Skeletal muscle cell (primary cell): ENCODE measurements at regions not wholly inside any gene's neighbourhood (a gene's known extent, or its start where the extent isn't known, plus 50 kb on each side); places are given as distances from the start of the nearest gene placed in this dataset.

ENCODE experiments used
- DNase-seq: peaks from one replicate; pipeline ENCODE4 v3.0.0-alpha.2; 2010; ENCODE audit warnings: low read depth
- H3K4me3 ChIP-seq: 2 replicates; pipeline ENCODE4 v1.5.1; 2011; ENCODE audit warnings: low read depth, mild to moderate bottlenecking, control low read depth, low read length, moderate library complexity

DNA sequence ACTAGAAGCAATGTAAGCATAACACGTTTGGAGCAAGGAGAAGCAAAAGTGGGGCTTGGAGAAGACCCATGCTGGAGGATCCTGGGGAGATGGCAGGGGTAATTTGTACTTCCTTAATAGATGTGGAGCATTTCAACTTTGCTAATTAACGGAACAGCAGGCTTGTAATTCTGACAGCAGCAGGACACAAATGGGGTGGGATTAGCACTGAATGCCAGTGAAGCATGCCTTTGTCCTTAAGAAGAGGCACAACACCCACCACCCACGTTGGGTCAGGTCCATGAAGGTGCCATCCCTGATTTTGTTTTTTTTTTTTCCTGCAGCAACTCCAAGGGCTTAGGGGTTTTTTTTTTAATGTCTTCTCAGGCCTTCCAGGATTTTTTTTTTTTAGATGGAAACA, 231.9 kb upstream of the ROPN1 start:
- H3K4me3 ChIP-seq: no peak overlapping the region
- DNase-seq: no peak

DNA sequence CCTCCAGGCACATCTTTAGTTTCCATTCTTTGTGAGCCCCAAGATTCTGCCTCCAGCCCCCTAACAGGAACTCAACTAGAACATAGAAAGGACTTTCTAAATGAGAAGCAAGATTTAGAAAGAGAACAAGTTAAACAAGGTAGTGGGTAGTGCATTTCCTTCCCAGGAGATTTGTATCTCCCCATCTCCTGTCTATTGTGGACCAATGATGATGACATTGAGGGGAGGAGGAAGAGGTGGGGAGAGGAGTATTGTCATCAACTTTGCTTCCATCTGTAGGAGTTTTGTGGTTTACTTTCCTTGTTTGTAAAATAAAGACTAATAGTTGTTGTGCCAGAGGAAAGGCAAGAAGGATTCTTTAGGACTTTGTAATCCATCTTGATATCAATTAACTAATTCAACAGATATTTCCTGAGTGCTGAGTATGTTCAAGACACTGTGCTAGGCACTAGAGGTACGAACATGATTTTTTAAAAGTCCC, 235.3 kb upstream of the ROPN1 start:
- no peak for DNase-seq
- no peak overlapping the region for H3K4me3 ChIP-seq

DNA sequence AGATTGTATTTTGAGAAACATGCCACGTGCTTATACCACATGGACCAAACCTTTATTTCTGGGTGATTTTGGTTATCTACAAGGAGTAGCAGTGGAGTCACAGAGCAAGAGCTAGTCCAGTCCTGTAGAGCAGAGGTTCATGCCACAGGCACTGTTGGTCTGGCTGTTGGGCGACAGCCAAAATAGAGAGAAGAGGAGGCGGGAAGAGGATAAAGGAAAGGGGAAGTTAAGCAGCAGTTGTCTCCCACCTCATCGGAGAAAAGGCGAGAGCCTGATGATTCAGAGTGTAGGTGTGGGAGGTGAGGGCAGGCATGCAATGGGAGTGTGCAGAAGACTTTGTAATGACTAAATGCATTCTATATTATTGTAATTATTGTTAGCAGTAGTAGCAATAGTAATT, 237.5 kb upstream of the ROPN1 start:
- no peak for DNase-seq
- no peak overlapping the region for H3K4me3 ChIP-seq

DNA sequence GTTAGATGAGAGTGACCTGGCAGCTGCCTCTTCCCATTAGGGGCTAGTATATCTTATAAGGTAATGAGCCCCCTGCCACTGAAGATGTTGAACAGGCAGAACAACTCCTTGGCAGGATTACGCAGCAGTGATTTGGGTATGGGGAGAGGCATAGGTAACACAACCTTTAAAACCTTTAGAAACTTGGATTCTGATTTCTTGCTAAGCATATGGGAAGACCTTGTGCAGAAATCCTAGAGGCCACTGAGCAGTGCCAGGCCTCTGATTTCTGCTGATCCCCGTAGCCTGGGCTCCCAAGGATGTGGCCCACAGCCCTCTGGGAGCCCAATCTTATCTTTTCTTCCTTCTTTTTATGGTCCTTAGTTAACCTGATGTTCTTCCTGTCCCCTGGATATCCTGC, 237.9 kb upstream of the ROPN1 start:
- H3K4me3 ChIP-seq: no peak overlapping the region
- no peak for DNase-seq

DNA sequence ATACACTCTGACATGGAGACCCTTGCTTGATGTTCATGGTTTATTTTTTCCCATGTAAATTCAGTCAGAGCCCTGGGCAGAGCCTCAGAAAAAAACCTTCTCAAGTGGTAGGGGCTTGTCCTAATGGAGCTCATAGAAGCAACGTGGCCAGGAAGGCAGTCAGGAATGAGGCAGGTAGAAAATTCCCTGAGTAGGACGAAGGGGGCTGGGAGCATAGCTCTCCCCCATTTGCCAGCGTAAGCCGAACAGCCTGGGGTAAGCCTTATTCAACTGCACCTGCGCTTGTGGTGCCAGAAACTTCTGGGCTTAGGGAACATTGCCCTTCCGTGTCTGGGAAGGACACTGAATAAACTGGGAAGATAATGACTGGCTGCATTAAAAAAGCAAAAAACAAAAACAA, 238.5 kb upstream of the ROPN1 start:
- no peak overlapping the region for H3K4me3 ChIP-seq
- no peak for DNase-seq

DNA sequence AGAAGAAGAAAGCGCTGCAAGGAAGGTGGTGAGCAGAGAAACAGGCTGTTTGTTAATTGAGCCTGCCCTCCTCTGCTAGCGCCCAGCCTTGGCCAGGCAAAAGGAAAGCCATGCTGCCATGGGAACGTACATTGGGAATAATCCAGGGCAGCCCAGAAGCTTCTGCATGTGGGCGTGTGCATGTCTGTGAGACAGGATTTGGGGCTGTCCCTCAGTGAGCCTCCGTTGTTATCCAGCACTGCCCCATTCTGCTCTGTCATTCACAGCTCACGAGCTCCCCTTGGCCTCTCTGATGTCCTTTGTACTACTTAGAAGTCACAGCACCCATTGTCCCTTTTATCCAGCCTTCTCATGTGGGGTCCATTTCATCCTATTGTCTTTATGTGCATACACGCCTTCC, 239.1 kb upstream of the ROPN1 start:
- no peak for DNase-seq
- H3K4me3 ChIP-seq: no peak overlapping the region

DNA sequence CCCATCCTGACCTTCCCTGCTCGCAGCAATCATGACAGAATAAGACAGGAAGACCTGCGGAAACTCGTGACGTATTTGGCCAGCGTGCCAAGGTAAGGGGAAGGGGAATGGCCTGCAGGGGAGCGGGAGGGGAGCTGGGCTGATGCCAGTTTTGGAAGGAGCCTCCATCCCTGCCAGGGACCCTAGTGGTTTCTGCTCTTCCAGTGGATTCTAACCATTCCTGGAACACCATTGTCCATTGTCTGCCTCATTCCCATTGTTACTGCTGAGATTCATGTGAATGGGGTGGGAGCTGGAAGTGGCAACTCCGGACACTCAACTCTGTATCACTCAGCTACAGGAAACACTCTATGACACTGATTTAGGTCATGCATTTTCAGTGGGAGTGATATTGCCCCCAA, 242.9 kb upstream of the ROPN1 start:
- H3K4me3 ChIP-seq: no peak overlapping the region
- no peak for DNase-seq

DNA sequence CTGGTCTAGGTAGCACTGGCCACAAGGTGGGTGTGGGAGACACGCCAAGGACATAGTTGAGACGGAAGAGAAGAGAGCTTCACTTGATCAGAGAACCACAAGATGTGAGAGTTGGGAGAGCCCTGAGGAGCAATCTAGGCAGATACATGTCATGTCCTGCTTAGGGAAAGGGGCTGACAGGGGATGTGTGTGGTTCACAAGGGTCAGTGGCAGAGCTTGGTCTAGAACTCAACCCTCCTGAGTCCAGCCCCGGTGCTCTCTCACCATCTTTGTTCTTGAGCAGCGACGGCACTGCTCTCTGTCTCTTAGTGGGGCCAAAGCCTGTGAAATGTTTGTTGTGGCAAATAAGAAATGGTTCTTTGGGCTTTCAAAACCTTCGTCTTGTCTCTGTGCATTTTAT, 243.5 kb upstream of the ROPN1 start:
- H3K4me3 ChIP-seq: no peak overlapping the region
- DNase-seq: no peak

DNA sequence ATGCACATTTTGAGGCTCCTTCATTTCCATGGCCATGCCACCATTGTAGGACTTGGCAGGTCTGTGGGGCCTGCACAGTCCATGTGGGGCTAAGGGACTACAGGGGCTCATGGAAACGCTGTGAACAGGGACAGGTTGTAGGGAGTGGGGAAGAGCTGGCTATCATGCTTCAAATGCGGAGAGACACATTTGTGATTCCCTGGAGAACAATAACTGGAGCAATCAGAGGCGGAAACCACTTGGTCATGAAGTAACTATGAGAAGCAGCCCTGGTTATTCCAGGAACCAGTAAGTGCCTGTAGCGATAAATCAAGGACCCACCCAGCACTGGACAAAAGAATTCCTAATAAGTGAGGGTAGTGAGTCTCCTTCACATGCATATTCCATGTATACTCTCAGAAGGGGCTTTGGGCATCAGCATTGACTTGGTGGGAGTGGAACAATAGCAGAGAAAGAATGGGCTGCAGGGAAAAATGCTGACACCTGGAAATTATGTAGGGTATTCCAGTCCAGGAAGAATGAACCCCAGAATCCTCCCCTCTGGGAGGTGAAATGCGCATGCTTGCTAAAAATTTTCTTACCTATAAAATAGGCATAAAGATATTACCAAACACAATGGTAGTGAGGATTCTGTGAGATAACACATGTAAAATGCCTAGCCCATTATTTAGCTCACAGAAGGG, 251.4 kb upstream of the ROPN1 start:
- H3K4me3 ChIP-seq: no peak overlapping the region
- DNase-seq: no peak

DNA sequence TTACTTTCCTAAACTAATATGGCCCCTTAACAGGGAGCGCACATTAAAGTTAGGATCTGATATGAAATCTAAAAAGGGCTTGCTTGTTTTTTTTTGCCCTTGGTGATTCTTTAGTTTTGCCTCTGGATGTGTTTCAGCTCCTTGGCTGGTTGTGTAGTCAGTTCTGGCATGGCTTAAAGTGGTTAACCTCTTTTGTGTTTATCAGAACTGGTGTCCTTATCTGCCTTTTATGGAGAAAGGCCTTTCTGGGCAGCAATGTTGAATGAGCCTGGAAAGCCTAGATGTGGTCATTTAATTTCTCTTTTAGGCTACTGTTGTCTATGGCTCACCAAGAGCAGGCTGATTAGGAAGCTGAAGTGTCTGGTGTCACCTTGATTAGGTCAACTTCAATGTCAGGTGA, 254.5 kb upstream of the ROPN1 start:
- H3K4me3 ChIP-seq: no peak overlapping the region
- DNase-seq: no peak

DNA sequence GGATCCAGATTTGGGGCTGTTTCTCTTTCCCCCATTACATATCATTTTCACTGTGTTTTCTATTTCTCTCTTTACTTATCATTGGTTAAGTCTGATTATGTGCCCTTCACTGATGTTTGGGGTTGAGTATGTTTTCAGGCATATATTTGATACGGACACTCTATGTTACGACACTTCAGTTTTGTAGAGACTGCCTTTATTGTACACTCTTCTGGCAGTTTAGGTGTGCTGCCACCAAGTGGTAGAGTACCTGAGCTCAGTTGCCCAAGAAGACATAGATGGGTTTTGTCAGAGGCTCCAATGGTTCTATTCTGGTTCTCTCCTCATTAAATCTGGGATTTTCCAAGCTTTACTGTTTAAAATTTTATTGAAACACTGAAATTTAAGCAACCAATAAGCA, 255.0 kb upstream of the ROPN1 start:
- no peak for DNase-seq

DNA sequence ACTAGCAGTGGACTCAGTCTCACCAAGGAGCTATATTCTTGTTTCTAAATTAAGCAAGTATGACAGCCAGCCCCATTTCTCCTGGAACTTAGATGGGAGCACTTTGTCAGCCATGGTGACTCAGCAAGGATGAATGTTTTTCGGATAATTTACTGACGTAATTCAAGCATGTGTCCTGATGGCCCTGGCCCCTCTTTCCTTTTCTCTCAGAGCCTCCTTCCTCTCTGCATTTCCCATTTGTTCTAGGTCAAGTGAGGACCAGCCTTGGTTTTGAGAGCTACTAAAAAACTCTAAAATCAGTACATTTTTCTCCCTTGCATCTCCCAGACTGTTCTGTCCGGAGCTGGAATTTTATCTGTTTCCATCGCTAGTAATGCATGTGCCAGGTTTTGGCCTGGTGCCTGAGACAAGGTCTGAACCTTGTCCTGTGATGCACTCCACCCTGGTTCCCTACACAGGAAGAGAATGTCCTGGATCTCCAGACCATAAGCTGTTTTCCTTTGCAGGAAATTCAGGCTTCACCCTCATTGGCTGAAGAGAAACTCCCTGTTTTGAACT, 256.6 kb upstream of the ROPN1 start:
- H3K4me3 ChIP-seq: no peak overlapping the region
- peak; percentile 73 for DNase-seq

More for the DNA sequence above, 255.0 kb upstream of the ROPN1 start:
- H3K4me3 ChIP-seq: no peak overlapping the region

DNA sequence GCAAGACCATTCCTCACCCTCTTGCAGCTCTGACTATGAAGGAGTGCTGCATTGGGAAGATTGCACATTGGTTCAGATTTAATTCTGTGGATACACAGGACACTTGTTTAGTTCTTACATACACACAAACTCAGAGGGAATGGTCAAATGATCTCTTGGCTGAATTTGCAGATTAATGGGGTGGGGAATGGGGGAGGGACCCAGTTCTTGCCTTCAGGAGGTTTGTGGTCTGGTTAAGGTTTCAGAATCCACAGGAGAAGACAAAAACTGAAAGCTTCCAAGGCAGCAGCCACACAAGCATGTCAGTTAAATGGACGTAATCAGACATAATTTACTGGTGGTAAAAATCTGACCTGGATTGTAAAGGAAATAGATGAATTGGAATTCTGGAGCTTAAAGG, 257.1 kb upstream of the ROPN1 start:
- H3K4me3 ChIP-seq: no peak overlapping the region
- DNase-seq: no peak

DNA sequence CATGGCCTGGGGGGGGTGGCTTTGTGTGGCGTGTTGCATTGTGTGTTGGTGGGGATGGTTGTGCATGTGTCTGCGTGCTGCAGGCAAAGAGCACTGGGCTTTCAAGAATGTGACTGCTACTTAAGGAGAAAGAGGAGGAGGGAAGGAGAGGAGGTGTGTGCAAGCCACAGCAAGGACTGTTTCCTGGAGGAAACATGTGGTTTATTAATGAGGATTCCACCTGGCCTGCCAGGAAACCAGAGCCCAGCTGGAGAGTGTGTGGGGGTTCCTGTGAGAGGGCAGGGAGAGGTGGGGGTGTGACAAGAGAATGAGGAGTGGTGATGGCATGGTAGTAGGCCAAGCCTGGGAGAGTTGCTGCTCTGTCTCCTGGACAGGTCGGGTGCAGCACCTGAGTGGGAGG, 258.1 kb upstream of the ROPN1 start:
- DNase-seq: no peak
- no peak overlapping the region for H3K4me3 ChIP-seq

DNA sequence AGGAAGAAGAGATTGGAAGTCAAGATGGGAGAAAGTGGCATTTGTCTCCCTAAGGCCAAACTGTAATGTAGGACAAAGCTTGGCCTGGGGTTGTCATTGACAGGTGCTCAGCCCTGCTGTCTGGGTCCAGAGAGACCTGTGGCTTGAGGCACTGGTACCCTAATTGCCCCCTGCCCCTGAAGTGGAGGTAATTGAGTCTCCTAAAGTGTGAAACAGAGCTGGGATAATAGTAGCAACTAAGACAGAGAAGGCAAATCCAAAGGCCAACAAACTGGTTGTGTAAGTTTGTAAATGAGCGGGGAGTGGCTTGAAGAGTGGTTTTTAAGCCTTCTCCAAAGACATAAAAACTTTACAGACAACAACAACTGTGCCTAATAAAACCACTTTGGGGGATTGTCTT, 264.2 kb upstream of the ROPN1 start:
- H3K4me3 ChIP-seq: no peak overlapping the region
- DNase-seq: no peak

DNA sequence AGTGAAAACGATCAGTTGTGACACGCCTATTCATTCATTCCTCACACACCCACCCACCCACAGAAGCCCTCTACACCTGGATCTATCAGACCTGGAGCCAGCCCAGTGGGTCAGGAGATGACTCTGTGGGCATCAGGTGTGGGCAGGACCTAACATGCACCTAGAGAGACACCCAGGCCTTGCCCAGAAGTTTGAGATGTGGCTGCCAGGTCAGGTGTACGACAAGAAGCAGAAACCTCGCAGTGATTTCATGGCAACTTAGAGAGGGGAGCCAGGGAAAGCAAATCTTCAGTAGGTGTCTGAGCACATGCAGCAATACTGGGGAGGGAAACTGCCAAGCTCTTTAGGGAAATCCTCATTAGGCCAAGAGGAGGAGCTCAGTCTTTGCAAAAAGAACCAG, 264.7 kb upstream of the ROPN1 start:
- H3K4me3 ChIP-seq: no peak overlapping the region
- no peak for DNase-seq

DNA sequence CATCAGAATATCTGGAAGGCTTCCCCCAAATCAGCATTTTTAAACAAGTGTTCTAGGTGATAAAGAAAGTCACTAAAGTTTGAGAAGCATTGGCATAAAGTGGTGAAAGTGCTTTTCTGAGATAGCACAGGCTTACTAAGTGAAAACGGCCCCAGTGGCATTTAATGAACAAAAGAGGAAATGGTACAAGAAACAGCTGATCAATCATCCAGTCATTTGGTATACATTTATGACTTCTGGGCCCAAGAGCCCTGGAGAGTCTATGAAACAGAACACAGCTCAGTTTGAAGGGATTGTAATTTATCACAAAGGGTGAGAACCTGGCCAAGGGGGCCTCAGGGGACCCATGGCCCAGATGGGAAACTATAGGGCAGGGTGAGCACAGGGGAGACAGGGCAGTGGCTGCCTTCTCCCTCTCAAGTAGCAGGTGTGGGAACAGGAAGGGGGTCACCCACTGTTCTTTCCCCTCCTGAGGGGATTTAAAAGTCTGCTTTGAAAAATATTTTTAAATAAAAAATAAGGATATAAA, 265.5 kb upstream of the ROPN1 start:
- DNase-seq: no peak
- no peak overlapping the region for H3K4me3 ChIP-seq

DNA sequence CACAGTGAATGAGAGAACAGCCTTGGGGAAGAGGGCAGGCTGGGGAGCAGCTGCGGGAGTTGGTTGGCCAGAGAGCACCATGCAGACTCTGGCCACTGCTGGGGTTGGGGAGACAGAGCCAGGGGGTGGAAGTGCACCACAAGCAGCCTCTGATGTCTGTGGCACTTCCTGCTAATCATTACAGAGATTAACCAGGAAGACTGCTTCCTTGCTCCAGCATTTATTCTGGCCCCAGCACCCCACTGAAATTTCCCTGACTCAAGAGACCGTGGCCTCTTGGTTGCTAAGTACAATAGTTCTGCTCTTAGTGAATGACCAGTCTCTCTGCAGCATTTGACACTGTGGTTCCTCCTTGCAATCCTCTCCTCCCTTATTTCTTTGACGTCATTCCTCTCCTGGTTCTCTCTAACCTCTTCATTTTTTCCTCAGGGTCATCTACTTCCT, 266.2 kb upstream of the ROPN1 start:
- H3K4me3 ChIP-seq: no peak overlapping the region
- no peak for DNase-seq

DNA sequence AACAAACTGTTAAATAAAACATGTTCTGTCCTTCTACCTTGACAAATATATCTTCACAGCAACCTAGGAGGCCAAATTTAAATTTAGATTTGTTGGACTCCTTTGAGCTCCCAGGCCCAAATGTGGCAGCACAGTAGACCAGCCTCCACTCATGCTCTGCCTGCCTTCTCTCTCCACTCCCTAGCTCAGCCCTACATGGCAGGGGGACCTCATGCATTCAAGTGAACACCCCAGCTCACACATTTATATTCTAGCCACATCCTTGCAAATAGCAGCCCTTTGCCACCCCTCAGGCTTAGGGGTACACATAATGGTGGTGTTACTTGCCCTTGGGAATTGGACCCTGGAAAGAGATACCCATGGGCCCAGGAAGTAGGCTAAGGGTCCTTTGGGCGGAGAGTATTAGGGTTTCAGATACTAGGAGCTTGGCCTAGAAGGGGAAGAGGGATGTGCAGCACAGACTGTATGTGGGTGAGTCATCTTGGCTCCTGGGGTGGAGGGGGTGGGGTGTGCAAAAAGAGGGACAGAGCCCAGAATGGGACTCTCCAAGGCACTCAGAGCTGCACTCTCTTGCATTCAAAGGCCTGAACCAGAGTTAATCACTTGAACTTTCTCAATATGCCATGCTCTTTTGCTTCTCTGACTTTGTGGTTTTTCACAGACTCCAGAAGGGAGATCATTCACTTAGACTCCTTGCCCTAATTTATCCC, 268.4 kb upstream of the ROPN1 start:
- H3K4me3 ChIP-seq: no peak overlapping the region
- DNase-seq: peak; percentile 49

DNA sequence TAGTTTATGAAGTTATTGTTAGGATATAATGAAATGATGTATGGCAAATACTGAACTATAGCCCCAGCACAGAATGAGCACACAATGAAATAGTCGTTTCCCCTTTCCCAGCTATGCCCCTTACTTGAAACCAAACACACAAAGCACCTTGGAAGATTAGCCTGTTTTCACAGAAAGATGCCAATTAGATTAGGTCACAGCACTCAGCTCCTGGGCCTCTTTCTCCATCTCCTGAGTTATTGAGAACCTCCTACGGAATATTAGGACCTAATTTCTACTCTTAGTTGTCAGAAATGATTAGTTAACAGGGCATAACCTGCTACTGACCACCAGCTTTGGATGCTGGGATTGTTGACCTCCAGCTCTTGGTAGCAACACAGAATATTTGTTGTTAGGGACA, 269.4 kb upstream of the ROPN1 start:
- no peak overlapping the region for H3K4me3 ChIP-seq
- DNase-seq: no peak

DNA sequence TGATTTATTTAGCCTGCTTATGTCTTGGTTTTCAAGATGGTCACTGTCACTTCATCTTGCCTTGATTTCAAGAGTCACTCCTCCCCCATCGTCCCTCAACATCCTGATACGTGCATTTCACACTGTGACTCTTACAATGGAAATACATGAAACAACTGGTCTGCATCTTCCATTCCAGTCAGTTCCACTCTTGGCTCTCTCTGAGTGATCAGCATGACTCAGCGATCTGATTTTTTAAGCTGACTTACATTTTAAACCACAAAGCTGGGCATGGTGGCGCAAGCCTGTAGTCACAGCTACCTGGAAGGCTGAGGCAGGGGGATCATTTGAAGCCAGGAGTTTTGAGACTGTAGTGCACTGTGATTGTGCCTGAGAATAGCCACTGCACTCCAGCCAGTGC, 271.2 kb upstream of the ROPN1 start:
- no peak overlapping the region for H3K4me3 ChIP-seq
- peak; percentile 82 for DNase-seq
